Testis (tissue), 2 donors: ENCODE measurements at regions not wholly inside any gene's neighbourhood (a gene's known extent, or its start where the extent isn't known, plus 50 kb on each side); places are given as distances from the start of the nearest gene placed in this dataset.

ENCODE experiments used
- DNase-seq: peaks from one replicate; pipeline ENCODE4 v3.0.0-alpha.2; 2019
- H3K27ac ChIP-seq, 2 donors: fragments of 200-600 bp; sonication (generic); one replicate each; pipeline ENCODE4 v1.5.1; 2019
- H3K27me3 ChIP-seq: fragments of 200-600 bp; sonication (generic); one replicate; pipeline ENCODE4 v1.5.1; 2019
- H3K36me3 ChIP-seq: fragments of 200-600 bp; sonication (generic); one replicate; pipeline ENCODE4 v1.5.1; 2017; ENCODE audit warnings: low read depth; ENCODE audit errors: missing control alignments
- H3K4me1 ChIP-seq: fragments of 200-600 bp; sonication (generic); one replicate; pipeline ENCODE4 v1.5.1; 2019
- H3K4me3 ChIP-seq, 2 donors: fragments of 200-600 bp; sonication (generic); one replicate each; pipeline ENCODE4 v1.5.1; 2017 to 2019
- H3K9me3 ChIP-seq: fragments of 200-600 bp; sonication (generic); one replicate; pipeline ENCODE4 v1.5.1; 2017
- CTCF ChIP-seq, 3 experiments: fragments of 450-650 bp in 2 of 3; fragments of 200-600 bp in 1 of 3; sonication (generic) in 1 of 3; IDR thresholded peaks; one replicate each; pipeline ENCODE4 v1.5.1; 2016 to 2019; ENCODE audit warnings: antibody characterized with exemption in 3 of 3, mild to moderate bottlenecking in 2 of 3, moderate library complexity in 1 of 3
- POLR2A ChIP-seq: fragments of 450-650 bp; IDR thresholded peaks from one replicate; pipeline ENCODE4 v1.6.1; 2017; ENCODE audit warnings: antibody characterized with exemption, mild to moderate bottlenecking, moderate library complexity
- WGBS, 2 donors: methylation state at CpG; one replicate each; pipeline ENCODE4 v1.1.5; 2018; 5-methylcytosine and 5-hydroxymethylcytosine counted together
- intact Hi-C: fragments of 100-400 bp; cut with DNase I; formaldehyde crosslinking; loops from one replicate; pipeline ENCODE4 v1.15.1; 2023; ENCODE audit warnings: low total_unique reads

GRCh38 chr3:99407257-99407656 is 231.1 kb upstream of the COL8A1 start:
- DNase-seq: no peak
- H3K27ac ChIP-seq: no peak overlapping the region
- H3K36me3 ChIP-seq: no peaks in the 10 kb centered on the region
- no peak for TF ChIP-seq CTCF (IDR thresholded peaks at IDR 0.05)
- H3K27me3 ChIP-seq: no peaks in the 10 kb centered on the region
- WGBS, 2 donors: 72 to 78% methylated on average over 4 of the region's 4 CpGs
- intact Hi-C loops: no loop called here
- H3K4me1 ChIP-seq: no peaks in the 10 kb centered on the region
- no peaks in the 10 kb centered on the region for H3K9me3 ChIP-seq
- H3K4me3 ChIP-seq: no peak overlapping the region

- no peak for DNase-seq
- WGBS, 2 donors: 91 to 92% methylated on average over 1 of the region's 1 CpG
- TF ChIP-seq CTCF (IDR thresholded peaks at IDR 0.05) (no peak), POLR2A (no peak)
- no peaks in the 10 kb centered on the region for H3K4me1 ChIP-seq
- intact Hi-C loops: no loop called here
- no peak overlapping the region for H3K27ac ChIP-seq
- no peaks in the 10 kb centered on the region for H3K9me3 ChIP-seq
- H3K36me3 ChIP-seq: no peaks in the 10 kb centered on the region
- no peaks in the 10 kb centered on the region for H3K27me3 ChIP-seq
- H3K4me3 ChIP-seq: no peak overlapping the region
Observed at GRCh38 chr3:99402755-99403154, 235.6 kb upstream of the COL8A1 start.

DNA sequence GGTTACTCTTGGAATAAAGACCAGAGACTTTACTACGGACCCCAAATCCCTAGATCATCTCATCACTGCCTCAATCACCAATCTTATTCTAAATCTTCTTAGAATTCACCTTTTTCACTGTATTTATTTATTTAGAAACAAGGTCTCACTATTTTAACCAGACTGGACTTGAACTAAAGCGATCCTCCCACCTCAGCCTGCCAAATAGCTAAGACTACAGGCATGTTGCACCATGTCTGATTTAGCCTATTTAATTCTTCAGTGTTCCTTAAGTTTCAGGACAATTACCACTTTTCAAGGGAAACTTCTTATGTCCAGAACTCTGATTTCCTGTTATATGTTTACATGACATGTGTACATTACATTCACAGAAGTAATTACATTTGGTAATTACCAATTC is 238.0 kb upstream of the COL8A1 start:
- H3K36me3 ChIP-seq: no peaks in the 10 kb centered on the region
- DNase-seq: no peak
- H3K4me3 ChIP-seq: no peak overlapping the region
- H3K27me3 ChIP-seq: no peaks in the 10 kb centered on the region
- no peaks in the 10 kb centered on the region for H3K9me3 ChIP-seq
- no peak overlapping the region for H3K27ac ChIP-seq
- no peaks in the 10 kb centered on the region for H3K4me1 ChIP-seq
- TF ChIP-seq POLR2A (no peak), CTCF (IDR thresholded peaks at IDR 0.05) (no peak)
- WGBS, 2 donors: 85 to 100% methylated on average over 2 of the region's 2 CpGs
- intact Hi-C loops: no loop called here

DNA sequence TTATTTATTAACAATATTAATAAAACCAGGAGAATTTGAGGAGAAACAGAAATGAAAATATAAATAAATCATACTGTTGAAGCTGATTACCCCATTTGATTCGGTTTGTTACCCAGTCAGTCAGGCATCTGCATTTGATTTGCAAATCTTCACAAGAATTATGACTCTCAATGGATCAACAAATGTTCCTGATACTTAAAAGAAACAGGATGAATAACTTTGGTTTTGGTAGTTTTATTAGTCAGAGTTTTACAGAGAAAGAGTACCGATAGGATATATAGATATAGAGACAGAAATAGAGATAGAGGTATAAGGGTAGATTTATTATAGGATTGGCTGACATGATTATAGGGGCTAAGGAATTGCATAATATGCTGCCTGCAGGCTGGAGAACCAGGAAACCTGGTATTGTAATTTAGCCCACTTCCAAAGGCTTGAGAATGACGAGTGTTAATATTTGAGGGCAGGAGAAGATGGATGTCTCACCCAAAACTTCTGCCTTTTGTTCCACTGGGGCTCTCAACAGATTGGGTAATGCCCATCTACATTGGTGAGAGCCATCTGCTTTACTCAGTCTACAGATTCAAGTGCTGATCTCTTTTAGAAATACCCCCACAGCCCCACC is 241.6 kb upstream of the COL8A1 start:
- H3K27me3 ChIP-seq: no peaks in the 10 kb centered on the region
- H3K27ac ChIP-seq: no peak overlapping the region
- H3K4me1 ChIP-seq: no peaks in the 10 kb centered on the region
- WGBS, 2 donors: 77 to 78% methylated on average over 3 of the region's 3 CpGs
- intact Hi-C loops: no loop called here
- no peaks in the 10 kb centered on the region for H3K36me3 ChIP-seq
- no peaks in the 10 kb centered on the region for H3K9me3 ChIP-seq
- H3K4me3 ChIP-seq: no peak overlapping the region
- DNase-seq: no peak
- TF ChIP-seq CTCF (IDR thresholded peaks at IDR 0.05): no peak
- no peak for TF ChIP-seq POLR2A
